ENCODE measurements at regions not wholly inside any gene's neighbourhood (a gene's known extent, or its start where the extent isn't known, plus 50 kb on each side); places are given as distances from the start of the nearest gene placed in this dataset.

GRCh38 chr18:6559296-6559695 is 144.6 kb upstream of the L3MBTL4 start:
- no TSS peak for BruUV-seq (replicated peaks)
- Histone ChIP-seq H3K4me3 (replicated peaks in 1 of 3; ENCODE audit: insufficient read depth in 1 of 3, low read depth in 2 of 3, low read length in 3 of 3) (no peak overlapping the region), H3K4me2 (ENCODE audit: low read depth, low read length) (no peak overlapping the region), H3K4me1 (ENCODE audit: insufficient read depth, low read length) (no peaks in the 10 kb centered on the region), H3K27ac (ENCODE audit: extremely low read length, insufficient read depth, low read length) (no peak overlapping the region), H3K27me3 (ENCODE audit: control insufficient read depth in 1 of 2, insufficient read depth in 2 of 2, low read length in 2 of 2) (peaks cover 0 to 10% of the 10 kb centered on the region in 2 experiments; a peak in 4 of 5 replicates), H3K9ac (ENCODE audit: insufficient read depth, low read depth, low read length) (no peak overlapping the region), H3K36me3 (replicated peaks in 1 of 2; ENCODE audit: control insufficient read depth in 1 of 2, insufficient read depth in 2 of 2, low read length in 2 of 2) (no peaks in the 10 kb centered on the region), H2AFZ (ENCODE audit: low read length) (no peak overlapping the region), H4K20me1 (ENCODE audit: insufficient read depth, low read length) (no peaks in the 10 kb centered on the region), H3K9me3 (ENCODE audit: low read length) (no peaks in the 10 kb centered on the region), H3K79me2 (ENCODE audit: insufficient read depth, low read length) (no peaks in the 10 kb centered on the region)
- ChIA-PET CTCF (ENCODE audit: low intra/inter-chr PET ratio, low total read pairs) (no interaction called here), POLR2A (no interaction called here)
- intact Hi-C loops (cut with micrococcal nuclease; ENCODE audit: unreplicated experiment) = no loop called here
- in situ Hi-C loops (cut with HindIII; ENCODE audit: extremely low pct_ligation_motif_present, low pct_unique_long_range_greater_than_20kb) = no loop called here
- TF ChIP-seq MYPOP (CRISPR knock-in tag; IDR thresholded peaks at IDR 0.05) (no peak), ZNF251 (CRISPR knock-in tag; IDR thresholded peaks at IDR 0.05) (no peak), ZBTB42 (CRISPR knock-in tag; IDR thresholded peaks at IDR 0.05) (no peak), PRDM10 (CRISPR knock-in tag; IDR thresholded peaks at IDR 0.05; ENCODE audit: low read depth) (no peak), GMEB2 (CRISPR knock-in tag; IDR thresholded peaks at IDR 0.05; ENCODE audit: low read depth) (no peak), ZNF878 (CRISPR knock-in tag; IDR thresholded peaks at IDR 0.05) (no peak), RORA (CRISPR knock-in tag; IDR thresholded peaks at IDR 0.05) (no peak)
- FAIRE-seq = no peak
- 3% methylated on average over 1 of the region's 1 CpG for WGBS (ENCODE audit: low lambda C conversion rate)
- ATAC-seq = no peak
- no peak for DNase-seq (ENCODE audit: low spot score)
